ENCODE measurements at regions not wholly inside any gene's neighbourhood (a gene's known extent, or its start where the extent isn't known, plus 50 kb on each side); places are given as distances from the start of the nearest gene placed in this dataset.

- no peak for TF ChIP-seq OSR2 (tag by site-specific recombination; IDR thresholded peaks at IDR 0.05)
- no peak for TF ChIP-seq ZNF148 (tag by site-specific recombination; IDR thresholded peaks at IDR 0.05; ENCODE audit: borderline replicate concordance)
- TF ChIP-seq BCL11A (tag by site-specific recombination; IDR thresholded peaks at IDR 0.05; ENCODE audit: low read depth) = no peak
- no peak for TF ChIP-seq PRDM10 (tag by site-specific recombination; IDR thresholded peaks at IDR 0.05)
- no peak for TF ChIP-seq ZNF518A (tag by site-specific recombination; conservative IDR thresholded peaks at IDR 0.05; ENCODE audit: low read depth)
- TF ChIP-seq PRDM1 (tag by site-specific recombination; IDR thresholded peaks at IDR 0.05) = no peak
- TF ChIP-seq ZNF391 (tag by site-specific recombination; IDR thresholded peaks at IDR 0.05; ENCODE audit: borderline replicate concordance, low read depth) = no peak
- TF ChIP-seq ZNF610 (tag by site-specific recombination; IDR thresholded peaks at IDR 0.05; ENCODE audit: borderline replicate concordance) = no peak
- TF ChIP-seq PRDM4 (tag by site-specific recombination; IDR thresholded peaks at IDR 0.05) = no peak
- no peak for TF ChIP-seq ZNF580 (tag by site-specific recombination; IDR thresholded peaks at IDR 0.05)
- no peak for TF ChIP-seq PBX3 (CRISPR knock-in tag; IDR thresholded peaks at IDR 0.05)
These were observed 230.2 kb upstream of the NT5C1B start (continued) for GRCh38 chr2:18819566-18819965.

Measured in HEK293 (cell line).